ENCODE measurements at regions not wholly inside any gene's neighbourhood (a gene's known extent, or its start where the extent isn't known, plus 50 kb on each side); places are given as distances from the start of the nearest gene placed in this dataset.
"Not testable (repeated sequence)": the region's sequence is repeated elsewhere in the genome, so short reads cannot be mapped to it uniquely, and the experiment has no call there.

GRCh38 chr12:114164351-114164750, 198.2 kb upstream of the RBM19 start:
- no peaks in the 10 kb centered on the region for H3K9me3 Mint-ChIP-seq
- TF ChIP-seq CTCF (IDR thresholded peaks at IDR 0.05; ENCODE audit: unreplicated experiment in 3 of 3), result no peak
- peaks cover 88% of the 10 kb centered on the region for H3K27me3 Mint-ChIP-seq (ENCODE audit: low read depth)
- H3K4me3 Mint-ChIP-seq, result no peak overlapping the region
- H3K36me3 Mint-ChIP-seq (ENCODE audit: low read depth), result no peaks in the 10 kb centered on the region
- no peaks in the 10 kb centered on the region for H3K4me1 Mint-ChIP-seq
- no peak overlapping the region for H3K27ac Mint-ChIP-seq

- Mint-ChIP-seq H3K4me3 (no peak overlapping the region), H3K27ac (no peak overlapping the region), H3K9me3 (no peaks in the 10 kb centered on the region), H3K4me1 (no peaks in the 10 kb centered on the region), H3K36me3 (ENCODE audit: low read depth) (no peaks in the 10 kb centered on the region), H3K27me3 (ENCODE audit: low read depth) (peaks cover 82% of the 10 kb centered on the region)
- no peak for TF ChIP-seq CTCF (IDR thresholded peaks at IDR 0.05; ENCODE audit: unreplicated experiment in 3 of 3)
Observed at GRCh38 chr12:114163771-114164170, 197.6 kb upstream of the RBM19 start.

- no peak for TF ChIP-seq CTCF (IDR thresholded peaks at IDR 0.05; ENCODE audit: unreplicated experiment in 3 of 3)
- Mint-ChIP-seq H3K27me3 (ENCODE audit: low read depth) (peaks cover 78% of the 10 kb centered on the region), H3K36me3 (ENCODE audit: low read depth) (no peaks in the 10 kb centered on the region), H3K9me3 (no peaks in the 10 kb centered on the region), H3K4me3 (no peak overlapping the region), H3K4me1 (no peaks in the 10 kb centered on the region), H3K27ac (no peak overlapping the region)
Observed at GRCh38 chr12:114160445-114160844, 194.3 kb upstream of the RBM19 start.

GRCh38 chr12:114152890-114153289, 186.8 kb upstream of the RBM19 start:
- Mint-ChIP-seq H3K27me3 (ENCODE audit: low read depth) (peaks cover 51% of the 10 kb centered on the region), H3K9me3 (no peaks in the 10 kb centered on the region), H3K4me3 (no peak overlapping the region), H3K27ac (no peak overlapping the region), H3K36me3 (ENCODE audit: low read depth) (no peaks in the 10 kb centered on the region), H3K4me1 (no peaks in the 10 kb centered on the region)
- TF ChIP-seq CTCF (IDR thresholded peaks at IDR 0.05; ENCODE audit: unreplicated experiment in 3 of 3), result no peak

- Mint-ChIP-seq H3K36me3 (ENCODE audit: low read depth) (no peaks in the 10 kb centered on the region), H3K27me3 (ENCODE audit: low read depth) (peaks cover 49% of the 10 kb centered on the region), H3K4me3 (no peak overlapping the region), H3K9me3 (no peaks in the 10 kb centered on the region), H3K4me1 (no peaks in the 10 kb centered on the region), H3K27ac (no peak overlapping the region)
- no peak for TF ChIP-seq CTCF (IDR thresholded peaks at IDR 0.05; ENCODE audit: unreplicated experiment in 3 of 3)
Observed at GRCh38 chr12:114152066-114152465, 185.9 kb upstream of the RBM19 start.

GRCh38 chr12:114150584-114150983, 184.5 kb upstream of the RBM19 start:
- H3K27me3 Mint-ChIP-seq (ENCODE audit: low read depth), result peaks cover 53% of the 10 kb centered on the region
- not testable (repeated sequence) for H3K27ac Mint-ChIP-seq; H3K9me3 Mint-ChIP-seq; H3K36me3 Mint-ChIP-seq (ENCODE audit: low read depth); H3K4me3 Mint-ChIP-seq; H3K4me1 Mint-ChIP-seq

All from nephron (organoid).